Osteoblast (primary cell): ENCODE measurements at regions not wholly inside any gene's neighbourhood (a gene's known extent, or its start where the extent isn't known, plus 50 kb on each side); places are given as distances from the start of the nearest gene placed in this dataset.

Source experiments
- DNase-seq: peaks from one replicate; pipeline ENCODE4 v3.0.0; 2011; ENCODE audit warnings: low spot score, mixed read lengths; ENCODE audit not compliant: insufficient read length; ENCODE audit errors: missing footprints
- H2AFZ ChIP-seq: 2 replicates; pipeline ENCODE4 v1.6.0; 2011; ENCODE audit warnings: mild to moderate bottlenecking, low read length
- H3K27ac ChIP-seq: 2 replicates; pipeline ENCODE4 v1.5.1; 2011; ENCODE audit warnings: mild to moderate bottlenecking, low read depth, low read length, moderate library complexity
- H3K27me3 ChIP-seq: 2 replicates; pipeline ENCODE4 v1.6.0; 2012; ENCODE audit warnings: mild to moderate bottlenecking, control low read depth, inconsistent platforms, low read length, moderate library complexity; ENCODE audit not compliant: insufficient read depth
- H3K36me3 ChIP-seq: 2 replicates; pipeline ENCODE4 v1.5.1; 2011; ENCODE audit warnings: mild to moderate bottlenecking, low read length, control low read depth, moderate library complexity; ENCODE audit not compliant: insufficient read depth
- H3K4me1 ChIP-seq: 2 replicates; pipeline ENCODE4 v1.5.1; 2011; ENCODE audit warnings: mild to moderate bottlenecking, low read length, control low read depth, moderate library complexity; ENCODE audit not compliant: insufficient read depth
- H3K4me2 ChIP-seq: 2 replicates; pipeline ENCODE4 v1.6.0; 2011; ENCODE audit warnings: mild to moderate bottlenecking, low read length; ENCODE audit not compliant: insufficient read depth
- H3K4me3 ChIP-seq: fragments of 200-600 bp; sonication (generic); 3 replicates; pipeline ENCODE4 v1.5.1; 2012; ENCODE audit warnings: mild to moderate bottlenecking, low read length, inconsistent platforms; ENCODE audit not compliant: insufficient read depth
- H3K79me2 ChIP-seq: 2 replicates; pipeline ENCODE4 v1.6.0; 2012; ENCODE audit warnings: mild to moderate bottlenecking, low read length, control low read depth, inconsistent platforms; ENCODE audit not compliant: insufficient read depth
- H3K9me3 ChIP-seq: 2 replicates; pipeline ENCODE4 v1.5.1; 2011; ENCODE audit warnings: low read depth, low read length, control low read depth
- H4K20me1 ChIP-seq: 2 replicates; pipeline ENCODE4 v1.6.0; 2012; ENCODE audit warnings: mild to moderate bottlenecking, low read length, control low read depth; ENCODE audit not compliant: insufficient read depth
- TF ChIP-seq, protein P1 (sequence below): IDR thresholded peaks from 2 replicates; pipeline ENCODE4 v1.5.1; 2011; ENCODE audit warnings: mild to moderate bottlenecking, low read depth, low read length, moderate library complexity; ENCODE audit errors: extremely low read depth

GRCh38 chr3:83514130-83514914, 1444.5 kb upstream of the CADM2 start:
- Histone ChIP-seq H3K36me3 (no peaks in the 10 kb centered on the region), H3K4me3 (no peak overlapping the region), H3K9me3 (no peaks in the 10 kb centered on the region), H4K20me1 (no peaks in the 10 kb centered on the region), H3K4me2 (no peak overlapping the region), H3K79me2 (no peaks in the 10 kb centered on the region), H3K27ac (no peak overlapping the region), H3K4me1 (no peaks in the 10 kb centered on the region), H3K27me3 (no peaks in the 10 kb centered on the region), H2AFZ (no peak overlapping the region)
- no peak for DNase-seq
- TF ChIP-seq, protein P1, sequence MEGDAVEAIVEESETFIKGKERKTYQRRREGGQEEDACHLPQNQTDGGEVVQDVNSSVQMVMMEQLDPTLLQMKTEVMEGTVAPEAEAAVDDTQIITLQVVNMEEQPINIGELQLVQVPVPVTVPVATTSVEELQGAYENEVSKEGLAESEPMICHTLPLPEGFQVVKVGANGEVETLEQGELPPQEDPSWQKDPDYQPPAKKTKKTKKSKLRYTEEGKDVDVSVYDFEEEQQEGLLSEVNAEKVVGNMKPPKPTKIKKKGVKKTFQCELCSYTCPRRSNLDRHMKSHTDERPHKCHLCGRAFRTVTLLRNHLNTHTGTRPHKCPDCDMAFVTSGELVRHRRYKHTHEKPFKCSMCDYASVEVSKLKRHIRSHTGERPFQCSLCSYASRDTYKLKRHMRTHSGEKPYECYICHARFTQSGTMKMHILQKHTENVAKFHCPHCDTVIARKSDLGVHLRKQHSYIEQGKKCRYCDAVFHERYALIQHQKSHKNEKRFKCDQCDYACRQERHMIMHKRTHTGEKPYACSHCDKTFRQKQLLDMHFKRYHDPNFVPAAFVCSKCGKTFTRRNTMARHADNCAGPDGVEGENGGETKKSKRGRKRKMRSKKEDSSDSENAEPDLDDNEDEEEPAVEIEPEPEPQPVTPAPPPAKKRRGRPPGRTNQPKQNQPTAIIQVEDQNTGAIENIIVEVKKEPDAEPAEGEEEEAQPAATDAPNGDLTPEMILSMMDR, result no peak

- no peaks in the 10 kb centered on the region for H3K79me2 ChIP-seq
- no peaks in the 10 kb centered on the region for H3K4me1 ChIP-seq
- H3K4me3 ChIP-seq, result no peak overlapping the region
- TF ChIP-seq, protein P1, result no peak
- H3K27ac ChIP-seq, result no peak overlapping the region
- H3K4me2 ChIP-seq, result no peak overlapping the region
- no peak for DNase-seq
- H2AFZ ChIP-seq, result no peak overlapping the region
- no peaks in the 10 kb centered on the region for H4K20me1 ChIP-seq
- no peaks in the 10 kb centered on the region for H3K27me3 ChIP-seq
- no peaks in the 10 kb centered on the region for H3K36me3 ChIP-seq
- no peaks in the 10 kb centered on the region for H3K9me3 ChIP-seq
These were observed 1443.7 kb upstream of the CADM2 start for GRCh38 chr3:83515123-83515522.

- no peaks in the 10 kb centered on the region for H4K20me1 ChIP-seq
- TF ChIP-seq, protein P1, result no peak
- no peaks in the 10 kb centered on the region for H3K27me3 ChIP-seq
- DNase-seq, result no peak
- H3K36me3 ChIP-seq, result no peaks in the 10 kb centered on the region
- H3K79me2 ChIP-seq, result no peaks in the 10 kb centered on the region
- peaks cover 4% of the 10 kb centered on the region for H3K9me3 ChIP-seq
- no peak overlapping the region for H3K4me3 ChIP-seq
- H3K4me1 ChIP-seq, result no peaks in the 10 kb centered on the region
- no peak overlapping the region for H2AFZ ChIP-seq
- no peak overlapping the region for H3K4me2 ChIP-seq
- H3K27ac ChIP-seq, result no peak overlapping the region
These were observed 1435.2 kb upstream of the CADM2 start for GRCh38 chr3:83523470-83524073.

DNA sequence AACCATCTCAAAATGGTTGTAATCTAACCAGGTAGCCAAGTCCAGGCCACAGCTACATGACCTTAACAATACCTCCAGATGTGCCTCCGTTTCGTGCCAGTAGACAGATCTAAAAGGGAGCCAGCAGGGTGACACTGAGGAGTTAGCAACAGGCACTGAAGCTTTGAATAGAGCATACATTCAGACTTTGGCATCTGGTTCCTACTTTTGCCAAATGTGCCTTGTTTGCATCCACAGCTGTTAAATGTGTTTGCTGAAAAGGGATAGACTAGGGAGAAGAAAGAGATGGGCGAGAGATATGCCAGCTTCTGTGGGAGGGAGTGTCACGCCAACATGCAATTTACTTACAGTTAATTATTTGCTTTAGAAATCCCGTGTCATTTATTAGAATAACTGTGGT, 1433.9 kb upstream of the CADM2 start:
- no peaks in the 10 kb centered on the region for H4K20me1 ChIP-seq
- no peak overlapping the region for H3K4me2 ChIP-seq
- TF ChIP-seq, protein P1, result no peak
- H2AFZ ChIP-seq, result no peak overlapping the region
- no peak for DNase-seq
- H3K27ac ChIP-seq, result no peak overlapping the region
- H3K36me3 ChIP-seq, result no peaks in the 10 kb centered on the region
- H3K27me3 ChIP-seq, result no peaks in the 10 kb centered on the region
- H3K4me1 ChIP-seq, result no peaks in the 10 kb centered on the region
- no peak overlapping the region for H3K4me3 ChIP-seq
- peaks cover 4% of the 10 kb centered on the region for H3K9me3 ChIP-seq
- H3K79me2 ChIP-seq, result no peaks in the 10 kb centered on the region
